Fibroblast of the aortic adventitia (primary cell): ENCODE measurements at regions not wholly inside any gene's neighbourhood (a gene's known extent, or its start where the extent isn't known, plus 50 kb on each side); places are given as distances from the start of the nearest gene placed in this dataset.

Source experiments
- DNase-seq: peaks from one replicate; pipeline ENCODE4 v3.0.0-alpha.2; 2010; ENCODE audit warnings: low read depth
- H3K4me3 ChIP-seq: 2 replicates; pipeline ENCODE4 v1.5.1; 2011; ENCODE audit warnings: low read depth, mild to moderate bottlenecking, control low read depth, low read length, moderate library complexity
- TF ChIP-seq, protein P1 (sequence below): IDR thresholded peaks from 2 replicates; pipeline ENCODE4 v1.5.1; 2011; ENCODE audit warnings: mild to moderate bottlenecking, low read length, control low read depth, inconsistent platforms; ENCODE audit not compliant: insufficient read depth

DNA sequence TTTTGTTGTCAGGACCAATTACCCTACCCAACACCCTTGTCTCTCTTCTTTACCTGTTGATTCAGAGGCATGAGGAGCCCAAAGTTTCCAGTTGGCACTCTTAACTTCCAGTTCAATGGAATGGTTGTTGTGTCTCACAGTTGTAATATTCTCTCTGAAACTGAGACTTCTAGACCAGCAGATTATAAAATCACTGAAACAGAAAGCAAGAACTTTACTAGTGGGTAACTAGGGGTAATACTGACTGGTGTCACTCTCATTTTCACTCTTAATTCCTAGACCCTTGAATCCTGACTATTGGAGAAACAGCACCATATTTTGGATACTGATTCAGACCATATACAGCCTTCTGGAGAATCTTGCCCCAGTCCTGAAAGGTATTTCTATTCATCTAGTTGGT is 140.2 kb upstream of the MMS22L start:
- TF ChIP-seq, protein P1, sequence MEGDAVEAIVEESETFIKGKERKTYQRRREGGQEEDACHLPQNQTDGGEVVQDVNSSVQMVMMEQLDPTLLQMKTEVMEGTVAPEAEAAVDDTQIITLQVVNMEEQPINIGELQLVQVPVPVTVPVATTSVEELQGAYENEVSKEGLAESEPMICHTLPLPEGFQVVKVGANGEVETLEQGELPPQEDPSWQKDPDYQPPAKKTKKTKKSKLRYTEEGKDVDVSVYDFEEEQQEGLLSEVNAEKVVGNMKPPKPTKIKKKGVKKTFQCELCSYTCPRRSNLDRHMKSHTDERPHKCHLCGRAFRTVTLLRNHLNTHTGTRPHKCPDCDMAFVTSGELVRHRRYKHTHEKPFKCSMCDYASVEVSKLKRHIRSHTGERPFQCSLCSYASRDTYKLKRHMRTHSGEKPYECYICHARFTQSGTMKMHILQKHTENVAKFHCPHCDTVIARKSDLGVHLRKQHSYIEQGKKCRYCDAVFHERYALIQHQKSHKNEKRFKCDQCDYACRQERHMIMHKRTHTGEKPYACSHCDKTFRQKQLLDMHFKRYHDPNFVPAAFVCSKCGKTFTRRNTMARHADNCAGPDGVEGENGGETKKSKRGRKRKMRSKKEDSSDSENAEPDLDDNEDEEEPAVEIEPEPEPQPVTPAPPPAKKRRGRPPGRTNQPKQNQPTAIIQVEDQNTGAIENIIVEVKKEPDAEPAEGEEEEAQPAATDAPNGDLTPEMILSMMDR: no peak
- H3K4me3 ChIP-seq: no peak overlapping the region

DNA sequence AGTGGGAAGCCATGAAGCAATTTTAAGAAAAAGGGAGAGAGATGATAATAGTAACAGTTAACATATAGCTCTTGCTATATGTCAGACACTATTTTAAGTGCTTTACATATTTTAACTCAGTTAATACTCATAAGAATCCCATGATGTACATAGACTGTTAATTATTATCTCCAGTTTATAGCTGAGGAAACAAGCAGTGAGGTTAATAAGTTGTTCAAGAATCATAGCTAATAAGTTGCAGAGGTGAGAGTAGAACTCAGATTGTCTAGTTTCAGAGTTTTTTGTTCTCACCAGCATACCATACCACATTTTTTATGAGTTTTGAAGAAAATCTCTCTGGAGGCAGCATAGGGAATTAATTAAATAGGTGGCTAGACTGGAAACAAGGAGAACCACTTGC is 144.6 kb upstream of the MMS22L start:
- TF ChIP-seq, protein P1: no peak

More for the DNA sequence above, 140.2 kb upstream of the MMS22L start:
- DNase-seq: no peak

DNA sequence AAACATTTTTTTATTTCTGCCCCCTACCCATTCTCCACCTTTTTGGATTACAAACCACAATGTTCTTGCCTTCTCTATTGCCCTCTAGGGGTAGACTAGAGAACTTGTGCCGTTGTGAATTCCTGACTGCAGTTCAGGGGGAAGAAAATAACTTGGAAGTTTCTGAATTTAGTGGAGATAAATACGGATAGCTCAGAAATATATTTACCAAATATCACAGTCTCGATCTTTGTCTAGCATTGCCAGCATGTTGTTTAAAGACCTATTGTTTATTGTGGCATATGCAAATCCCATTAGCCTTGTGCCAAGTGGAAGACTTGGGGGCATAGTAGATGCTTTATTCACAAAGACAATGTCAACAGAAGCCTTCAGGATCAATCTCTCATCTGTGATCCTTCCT is 154.1 kb upstream of the MMS22L start:
- H3K4me3 ChIP-seq: no peak overlapping the region
- TF ChIP-seq, protein P1: peak; percentile 95

More for the DNA sequence above, 144.6 kb upstream of the MMS22L start:
- H3K4me3 ChIP-seq: no peak overlapping the region
- no peak for DNase-seq

DNA sequence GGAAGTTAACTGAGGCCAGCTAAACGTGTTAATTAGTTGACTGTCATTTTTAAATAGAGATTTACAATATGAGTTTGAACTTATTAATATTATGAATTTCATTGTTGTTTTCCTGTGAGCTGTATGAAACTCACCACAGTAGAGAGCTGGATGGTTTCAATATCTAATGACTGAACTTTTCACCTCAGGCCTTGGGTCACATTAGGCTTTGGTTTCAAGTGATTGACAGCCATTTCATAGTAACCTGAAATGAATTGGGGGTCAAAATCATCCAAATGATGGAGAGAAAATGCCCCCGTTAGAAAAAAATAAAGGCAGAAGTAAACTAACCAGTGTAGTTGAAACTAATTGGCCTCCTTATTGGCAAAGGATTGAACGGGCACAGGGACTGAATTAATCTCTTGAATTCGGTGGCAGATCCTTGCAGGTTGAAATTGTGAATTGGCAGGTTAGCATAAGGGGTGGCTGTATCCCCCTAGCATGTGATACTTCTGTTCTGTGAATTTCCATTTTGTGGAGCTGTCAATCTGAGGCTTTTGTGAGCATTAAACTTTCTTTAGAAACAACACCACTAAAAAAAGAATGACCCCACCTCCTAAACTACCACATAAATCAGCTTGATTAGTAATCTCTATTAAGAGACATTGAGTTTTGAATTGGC is 155.1 kb upstream of the MMS22L start:
- H3K4me3 ChIP-seq: no peak overlapping the region
- no peak for DNase-seq
- TF ChIP-seq, protein P1: no peak

More for the DNA sequence above, 154.1 kb upstream of the MMS22L start:
- DNase-seq: peak; percentile 35

DNA sequence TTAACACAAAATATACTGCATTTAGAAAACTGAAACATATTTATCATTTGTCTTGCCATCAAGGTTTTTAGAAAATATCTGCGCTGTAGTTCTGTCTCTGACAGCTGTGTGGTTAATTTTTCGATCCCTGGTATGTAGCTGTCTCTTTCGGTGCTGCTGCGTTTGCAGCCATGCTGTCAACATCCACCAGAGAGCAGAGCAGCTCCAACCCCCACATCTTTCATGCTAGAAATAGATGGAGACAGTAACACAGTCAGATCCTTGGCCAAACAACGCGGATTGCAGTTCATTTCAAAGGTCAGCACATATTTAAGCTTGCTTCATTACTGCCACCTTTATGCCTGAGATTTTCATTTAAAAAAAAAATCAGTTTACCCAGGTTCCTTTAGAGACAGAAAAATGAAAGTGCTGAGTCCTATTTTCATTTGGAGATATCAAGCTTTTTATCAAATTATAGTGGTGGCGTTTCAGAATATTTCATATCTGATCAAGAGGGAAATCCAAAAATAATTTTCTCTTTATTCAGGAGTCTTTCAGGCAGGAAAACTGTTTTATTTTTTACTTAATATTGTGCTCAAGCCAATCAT is 157.7 kb upstream of the MMS22L start:
- DNase-seq: peak; percentile 25
- TF ChIP-seq, protein P1: peak; percentile 59
- peak overlapping the region; percentile 22 for H3K4me3 ChIP-seq

DNA sequence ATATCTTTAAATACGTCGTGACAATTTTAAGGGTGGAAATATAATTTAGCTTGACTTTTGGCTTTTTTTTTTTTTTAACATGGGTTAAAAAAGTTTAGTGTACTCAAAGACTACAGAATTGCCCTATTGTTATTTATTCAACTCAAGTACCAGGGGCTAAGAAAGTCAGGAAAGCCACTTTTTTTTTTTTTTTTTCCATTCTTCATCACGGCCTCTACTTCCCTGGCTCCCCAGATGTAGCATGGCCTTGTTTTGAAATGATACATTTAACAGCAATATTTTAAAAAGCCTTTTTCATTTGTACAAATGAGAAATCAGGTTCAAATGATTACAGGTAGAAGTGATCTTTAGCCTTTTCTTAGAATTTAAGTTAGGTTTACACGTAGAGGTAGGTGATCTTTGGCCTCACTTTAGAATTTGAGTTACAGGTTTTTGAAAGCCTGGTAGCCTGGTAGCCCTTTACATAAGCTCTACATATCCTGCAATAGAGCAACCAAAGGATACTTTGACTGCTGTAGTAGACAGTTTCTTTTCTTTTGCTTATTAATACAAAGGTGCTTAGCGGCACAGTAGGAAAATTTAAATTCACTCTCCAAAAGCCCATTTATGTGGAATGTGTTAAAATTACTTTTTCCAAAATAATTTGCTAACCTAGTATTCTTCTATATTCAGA is 160.5 kb upstream of the MMS22L start:
- no peak overlapping the region for H3K4me3 ChIP-seq
- no peak for DNase-seq
- TF ChIP-seq, protein P1: no peak
